Panc1 (cell line): ENCODE measurements at regions not wholly inside any gene's neighbourhood (a gene's known extent, or its start where the extent isn't known, plus 50 kb on each side); places are given as distances from the start of the nearest gene placed in this dataset.

ENCODE experiments used
- ATAC-seq: fragments of 200-7000 bp; cut with Tn5 transposase; 2 replicates; pipeline ENCODE4 v1.9.1; 2020; ENCODE audit warnings: mild to moderate bottlenecking, moderate library complexity
- BruUV-seq: library from RNA; stranded (reverse); fragments of 400-500 nt; replicated peaks from 2 replicates; lab custom pipeline; 2021; lab: Mats Ljungman, UMichigan
- CTCF ChIA-PET: fragments of 300-600 bp; sonication (Branson Sonifier 250); formaldehyde crosslinking; loops from one replicate; lab custom pipeline; 2022; ENCODE audit warnings: antibody characterized with exemption; lab: Charles Lee
- POLR2A ChIA-PET: fragments of 300-600 bp; sonication (Branson Sonifier 250); formaldehyde crosslinking; loops from one replicate; lab custom pipeline; 2022; ENCODE audit warnings: antibody characterized with exemption; lab: Charles Lee
- DNase-seq: peaks from one replicate; pipeline ENCODE4 v3.0.0-alpha.2; 2010; ENCODE audit warnings: low read depth, low spot score
- H3K27ac ChIP-seq: 2 replicates; pipeline ENCODE4 v1.5.1; 2011; ENCODE audit warnings: mild to moderate bottlenecking, low read length, inconsistent platforms
- H3K27me3 ChIP-seq: fragments of 200-500 bp; sonication (Bioruptor generic); 2 replicates; pipeline ENCODE4 v1.6.0; 2014; ENCODE audit warnings: low read length, inconsistent platforms; ENCODE audit not compliant: control insufficient read depth, insufficient read depth
- H3K36me3 ChIP-seq: fragments of 200-500 bp; sonication (Bioruptor generic); 2 replicates; pipeline ENCODE4 v1.5.1; 2014; ENCODE audit warnings: inconsistent platforms, mild to moderate bottlenecking, low read length, moderate library complexity; ENCODE audit not compliant: control insufficient read depth, insufficient read depth
- H3K4me1 ChIP-seq: 2 replicates; pipeline ENCODE4 v1.5.1; 2011; ENCODE audit warnings: inconsistent platforms, mild to moderate bottlenecking, low read length, moderate library complexity; ENCODE audit not compliant: control insufficient read depth, insufficient read depth
- H3K4me3 ChIP-seq, 2 experiments: 2 replicates each; pipeline ENCODE4 v1.5.1; 2011 to 2012; ENCODE audit warnings: low read depth in 2 of 2, low read length in 2 of 2, mild to moderate bottlenecking in 2 of 2, inconsistent platforms in 1 of 2, moderate library complexity in 1 of 2
- H3K9me3 ChIP-seq: fragments of 200-500 bp; sonication (Bioruptor generic); 2 replicates; pipeline ENCODE4 v1.5.1; 2014; ENCODE audit warnings: low read depth, mild to moderate bottlenecking, inconsistent platforms, low read length, moderate library complexity; ENCODE audit not compliant: control insufficient read depth, insufficient read depth
- POLR2AphosphoS5 ChIP-seq: IDR thresholded peaks from 2 replicates; pipeline ENCODE4 v1.6.1; 2012; ENCODE audit warnings: mild to moderate bottlenecking, low read depth, low read length, moderate library complexity
- SIN3A ChIP-seq: IDR thresholded peaks from 2 replicates; pipeline ENCODE4 v1.6.1; 2012; ENCODE audit warnings: low read depth, mild to moderate bottlenecking, low read length, moderate library complexity, borderline replicate concordance; ENCODE audit not compliant: insufficient read depth
- TCF7L2 ChIP-seq: IDR thresholded peaks from 2 replicates; pipeline ENCODE4 v1.6.1; 2011; ENCODE audit warnings: mild to moderate bottlenecking, low read depth, low read length, inconsistent platforms
- in situ Hi-C: cut with HindIII; loops from 2 replicates; pipeline ENCODE4 v1.10.0; 2016; ENCODE audit warnings: low sequenced_read_pairs, low pct_unique_long_range_greater_than_20kb
- intact Hi-C: fragments of 100-400 bp; cut with micrococcal nuclease; formaldehyde crosslinking; loops from one replicate; pipeline ENCODE4 v1.10.0; 2022; ENCODE audit not compliant: unreplicated experiment
- TF ChIP-seq, protein P1 (sequence below): fragments of 450-650 bp; IDR thresholded peaks from 2 replicates; pipeline ENCODE4 v1.5.1; 2017; ENCODE audit warnings: mild to moderate bottlenecking
- TF ChIP-seq, protein P2 (sequence below), 2 experiments: IDR thresholded peaks; 2 replicates each; pipeline ENCODE4 v1.6.1; 2011 to 2012; ENCODE audit warnings: low read depth in 2 of 2, control low read depth in 1 of 2, low read length in 1 of 2, mild to moderate bottlenecking in 1 of 2, moderate library complexity in 1 of 2; ENCODE audit not compliant: insufficient read depth in 1 of 2

GRCh38 chr15:25624504-25625177 lies 185.8 kb upstream of the UBE3A start:
- ChIA-PET CTCF (no interaction called here), POLR2A (no interaction called here)
- no peaks in the 10 kb centered on the region for H3K9me3 ChIP-seq
- DNase-seq (no peak), ATAC-seq (no peak)
- H3K4me3 ChIP-seq: no peak overlapping the region
- no peaks in the 10 kb centered on the region for H3K27me3 ChIP-seq
- no peaks in the 10 kb centered on the region for H3K36me3 ChIP-seq
- no peak overlapping the region for H3K27ac ChIP-seq
- no TSS peak for BruUV-seq
- in situ Hi-C loops: no loop called here
- intact Hi-C loops: no loop called here
- no peaks in the 10 kb centered on the region for H3K4me1 ChIP-seq
- no peak for TF ChIP-seq TCF7L2
- TF ChIP-seq, protein P1, sequence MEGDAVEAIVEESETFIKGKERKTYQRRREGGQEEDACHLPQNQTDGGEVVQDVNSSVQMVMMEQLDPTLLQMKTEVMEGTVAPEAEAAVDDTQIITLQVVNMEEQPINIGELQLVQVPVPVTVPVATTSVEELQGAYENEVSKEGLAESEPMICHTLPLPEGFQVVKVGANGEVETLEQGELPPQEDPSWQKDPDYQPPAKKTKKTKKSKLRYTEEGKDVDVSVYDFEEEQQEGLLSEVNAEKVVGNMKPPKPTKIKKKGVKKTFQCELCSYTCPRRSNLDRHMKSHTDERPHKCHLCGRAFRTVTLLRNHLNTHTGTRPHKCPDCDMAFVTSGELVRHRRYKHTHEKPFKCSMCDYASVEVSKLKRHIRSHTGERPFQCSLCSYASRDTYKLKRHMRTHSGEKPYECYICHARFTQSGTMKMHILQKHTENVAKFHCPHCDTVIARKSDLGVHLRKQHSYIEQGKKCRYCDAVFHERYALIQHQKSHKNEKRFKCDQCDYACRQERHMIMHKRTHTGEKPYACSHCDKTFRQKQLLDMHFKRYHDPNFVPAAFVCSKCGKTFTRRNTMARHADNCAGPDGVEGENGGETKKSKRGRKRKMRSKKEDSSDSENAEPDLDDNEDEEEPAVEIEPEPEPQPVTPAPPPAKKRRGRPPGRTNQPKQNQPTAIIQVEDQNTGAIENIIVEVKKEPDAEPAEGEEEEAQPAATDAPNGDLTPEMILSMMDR: no peak
- TF ChIP-seq POLR2AphosphoS5: no peak
- no peak for TF ChIP-seq SIN3A
- TF ChIP-seq, protein P2, sequence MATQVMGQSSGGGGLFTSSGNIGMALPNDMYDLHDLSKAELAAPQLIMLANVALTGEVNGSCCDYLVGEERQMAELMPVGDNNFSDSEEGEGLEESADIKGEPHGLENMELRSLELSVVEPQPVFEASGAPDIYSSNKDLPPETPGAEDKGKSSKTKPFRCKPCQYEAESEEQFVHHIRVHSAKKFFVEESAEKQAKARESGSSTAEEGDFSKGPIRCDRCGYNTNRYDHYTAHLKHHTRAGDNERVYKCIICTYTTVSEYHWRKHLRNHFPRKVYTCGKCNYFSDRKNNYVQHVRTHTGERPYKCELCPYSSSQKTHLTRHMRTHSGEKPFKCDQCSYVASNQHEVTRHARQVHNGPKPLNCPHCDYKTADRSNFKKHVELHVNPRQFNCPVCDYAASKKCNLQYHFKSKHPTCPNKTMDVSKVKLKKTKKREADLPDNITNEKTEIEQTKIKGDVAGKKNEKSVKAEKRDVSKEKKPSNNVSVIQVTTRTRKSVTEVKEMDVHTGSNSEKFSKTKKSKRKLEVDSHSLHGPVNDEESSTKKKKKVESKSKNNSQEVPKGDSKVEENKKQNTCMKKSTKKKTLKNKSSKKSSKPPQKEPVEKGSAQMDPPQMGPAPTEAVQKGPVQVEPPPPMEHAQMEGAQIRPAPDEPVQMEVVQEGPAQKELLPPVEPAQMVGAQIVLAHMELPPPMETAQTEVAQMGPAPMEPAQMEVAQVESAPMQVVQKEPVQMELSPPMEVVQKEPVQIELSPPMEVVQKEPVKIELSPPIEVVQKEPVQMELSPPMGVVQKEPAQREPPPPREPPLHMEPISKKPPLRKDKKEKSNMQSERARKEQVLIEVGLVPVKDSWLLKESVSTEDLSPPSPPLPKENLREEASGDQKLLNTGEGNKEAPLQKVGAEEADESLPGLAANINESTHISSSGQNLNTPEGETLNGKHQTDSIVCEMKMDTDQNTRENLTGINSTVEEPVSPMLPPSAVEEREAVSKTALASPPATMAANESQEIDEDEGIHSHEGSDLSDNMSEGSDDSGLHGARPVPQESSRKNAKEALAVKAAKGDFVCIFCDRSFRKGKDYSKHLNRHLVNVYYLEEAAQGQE (IDR thresholded peaks at IDR 0.05; ENCODE audit: insufficient read depth in 1 of 2, low read depth in 2 of 2, low read length in 1 of 2): no peak

DNA sequence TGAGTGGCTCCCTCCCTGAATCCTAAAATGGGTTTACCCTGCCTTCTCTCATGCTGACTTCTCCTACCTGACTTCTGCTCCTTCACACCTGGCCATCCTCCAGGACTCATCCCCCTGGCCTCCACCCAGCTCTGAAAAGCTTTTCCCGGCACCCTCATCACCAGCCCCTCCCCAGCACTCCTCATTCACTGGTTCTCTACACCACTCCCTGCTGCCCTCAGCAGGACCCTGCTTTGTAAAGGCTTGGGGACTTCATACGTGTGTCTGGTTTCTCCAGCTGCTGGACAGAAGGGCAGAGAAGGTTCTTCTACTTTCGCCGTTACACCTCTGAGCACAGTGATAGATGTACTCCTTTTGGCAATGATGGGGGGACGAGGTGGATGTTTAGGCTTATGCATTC lies 184.9 kb upstream of the UBE3A start:
- in situ Hi-C loops: no loop called here
- ChIA-PET CTCF (no interaction called here), POLR2A (no interaction called here)
- no peak overlapping the region for H3K27ac ChIP-seq
- no peaks in the 10 kb centered on the region for H3K36me3 ChIP-seq
- H3K4me1 ChIP-seq: no peaks in the 10 kb centered on the region
- ATAC-seq: no peak
- no peaks in the 10 kb centered on the region for H3K27me3 ChIP-seq
- TF ChIP-seq, protein P1: no peak
- no peak for TF ChIP-seq SIN3A
- TF ChIP-seq TCF7L2: no peak
- no peak for TF ChIP-seq POLR2AphosphoS5
- intact Hi-C loops: no loop called here
- H3K9me3 ChIP-seq: no peaks in the 10 kb centered on the region
- H3K4me3 ChIP-seq: no peak overlapping the region
- DNase-seq: no peak
- BruUV-seq: no TSS peak
